ENCODE measurements at regions not wholly inside any gene's neighbourhood (a gene's known extent, or its start where the extent isn't known, plus 50 kb on each side); places are given as distances from the start of the nearest gene placed in this dataset.
"Not testable (repeated sequence)": the region's sequence is repeated elsewhere in the genome, so short reads cannot be mapped to it uniquely, and the experiment has no call there.

DNA sequence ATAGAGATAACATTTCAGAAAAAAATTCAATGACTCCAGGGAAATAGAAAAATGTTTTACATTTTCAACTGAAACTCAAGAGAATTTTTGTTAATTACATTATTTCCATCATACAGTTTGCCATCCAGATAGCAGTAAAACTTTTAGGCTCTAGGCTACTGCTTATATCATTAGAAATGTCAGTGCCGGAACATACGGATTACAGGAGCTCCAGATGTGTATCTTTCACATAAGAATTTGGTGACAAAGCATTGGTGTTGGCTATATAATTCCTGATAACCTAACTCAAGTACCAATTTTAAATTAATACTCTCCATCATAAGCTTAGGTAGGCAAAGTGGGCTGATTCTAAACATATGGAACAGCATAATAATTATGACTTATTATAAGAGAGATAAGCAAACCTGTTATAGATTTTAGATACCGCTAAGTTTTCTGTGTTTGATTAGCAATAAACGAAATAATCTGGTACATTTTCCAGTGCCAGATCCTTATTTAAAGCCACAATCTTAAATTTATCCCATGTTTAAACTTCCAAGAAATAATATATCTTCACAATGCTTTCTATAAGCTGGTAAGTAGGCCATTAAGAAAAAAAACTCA, 637.9 kb downstream of the NXPH1 start:
- Histone ChIP-seq H3K9ac (ENCODE audit: low read length) (no peak overlapping the region), H3K9me3 (ENCODE audit: insufficient read depth, low read length) (no peaks in the 10 kb centered on the region), H4K20me1 (ENCODE audit: low read depth, low read length) (no peaks in the 10 kb centered on the region), H3K79me2 (ENCODE audit: insufficient read depth, low read length) (no peaks in the 10 kb centered on the region), H3K4me2 (ENCODE audit: low read depth, low read length, poor library complexity, severe bottlenecking) (no peak overlapping the region), H3K27me3 (ENCODE audit: low read length) (no peaks in the 10 kb centered on the region), H3K4me3 (ENCODE audit: insufficient read depth, low read length, poor library complexity, severe bottlenecking) (no peak overlapping the region), H2AFZ (ENCODE audit: low read depth, low read length, severe bottlenecking) (no peak overlapping the region), H3K27ac (ENCODE audit: low read depth, low read length) (no peak overlapping the region), H3K36me3 (ENCODE audit: low read length) (no peaks in the 10 kb centered on the region), H3F3A (ENCODE audit: insufficient read depth) (no peaks in the 10 kb centered on the region), H3K9me2 (replicated peaks; ENCODE audit: insufficient read depth, low read length) (no peaks in the 10 kb centered on the region)
- TF ChIP-seq EZH2phosphoT487 (conservative IDR thresholded peaks at IDR 0.05; ENCODE audit: low read length), result no peak
- TF ChIP-seq, protein P1, sequence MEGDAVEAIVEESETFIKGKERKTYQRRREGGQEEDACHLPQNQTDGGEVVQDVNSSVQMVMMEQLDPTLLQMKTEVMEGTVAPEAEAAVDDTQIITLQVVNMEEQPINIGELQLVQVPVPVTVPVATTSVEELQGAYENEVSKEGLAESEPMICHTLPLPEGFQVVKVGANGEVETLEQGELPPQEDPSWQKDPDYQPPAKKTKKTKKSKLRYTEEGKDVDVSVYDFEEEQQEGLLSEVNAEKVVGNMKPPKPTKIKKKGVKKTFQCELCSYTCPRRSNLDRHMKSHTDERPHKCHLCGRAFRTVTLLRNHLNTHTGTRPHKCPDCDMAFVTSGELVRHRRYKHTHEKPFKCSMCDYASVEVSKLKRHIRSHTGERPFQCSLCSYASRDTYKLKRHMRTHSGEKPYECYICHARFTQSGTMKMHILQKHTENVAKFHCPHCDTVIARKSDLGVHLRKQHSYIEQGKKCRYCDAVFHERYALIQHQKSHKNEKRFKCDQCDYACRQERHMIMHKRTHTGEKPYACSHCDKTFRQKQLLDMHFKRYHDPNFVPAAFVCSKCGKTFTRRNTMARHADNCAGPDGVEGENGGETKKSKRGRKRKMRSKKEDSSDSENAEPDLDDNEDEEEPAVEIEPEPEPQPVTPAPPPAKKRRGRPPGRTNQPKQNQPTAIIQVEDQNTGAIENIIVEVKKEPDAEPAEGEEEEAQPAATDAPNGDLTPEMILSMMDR (IDR thresholded peaks at IDR 0.05; ENCODE audit: insufficient read depth, low read length, poor library complexity, severe bottlenecking), result no peak

DNA sequence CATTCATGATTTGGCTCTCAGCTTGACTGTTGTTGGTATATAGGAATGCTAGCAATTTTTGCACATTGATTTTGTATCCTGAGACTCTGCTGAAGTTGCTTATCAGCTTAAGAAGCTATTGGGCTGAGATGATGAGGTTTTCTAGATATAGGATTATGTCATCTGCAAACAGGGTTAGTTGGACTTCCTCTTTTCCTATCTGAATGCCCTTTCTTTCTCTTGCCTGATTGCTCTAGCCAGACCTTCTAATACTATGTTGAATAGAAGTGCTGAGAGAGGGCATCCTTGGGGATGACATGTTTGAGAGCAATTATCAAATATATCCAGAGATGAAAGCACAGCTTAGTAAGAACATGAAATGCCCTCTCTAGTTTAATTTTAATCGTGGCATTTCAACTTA, 642.4 kb downstream of the NXPH1 start:
- H3K27ac ChIP-seq (ENCODE audit: low read depth, low read length); H3F3A ChIP-seq (ENCODE audit: insufficient read depth): not testable (repeated sequence)

DNA sequence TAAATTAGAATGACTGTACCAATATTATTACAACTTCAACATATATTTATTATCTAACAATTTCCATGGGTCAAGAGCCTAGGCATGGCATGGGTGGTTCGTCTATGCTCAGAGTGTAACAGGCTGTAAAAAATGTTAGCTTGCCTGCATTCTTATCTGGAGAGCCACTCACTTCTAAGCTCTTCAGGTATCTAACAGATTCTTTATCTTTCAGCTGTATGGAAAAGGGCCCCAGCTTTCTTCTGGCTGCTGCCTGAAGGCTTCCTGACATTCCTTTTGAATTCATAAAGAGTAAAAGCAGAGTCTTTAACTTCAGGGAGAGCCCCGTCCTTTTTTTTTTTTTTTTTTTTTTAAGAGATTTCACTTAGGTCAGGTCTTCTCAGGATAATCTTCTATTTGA, 648.8 kb downstream of the NXPH1 start:
- no peaks in the 10 kb centered on the region for H3K9me3 ChIP-seq (ENCODE audit: insufficient read depth, low read length)
- no peak overlapping the region for H3K27ac ChIP-seq (ENCODE audit: low read depth, low read length)
- H3K27me3 ChIP-seq (ENCODE audit: low read length), result no peaks in the 10 kb centered on the region
- H3K4me2 ChIP-seq (ENCODE audit: low read depth, low read length, poor library complexity, severe bottlenecking), result no peak overlapping the region
- H3K36me3 ChIP-seq (ENCODE audit: low read length), result no peaks in the 10 kb centered on the region
- no peaks in the 10 kb centered on the region for H3F3A ChIP-seq (ENCODE audit: insufficient read depth)
- no peak overlapping the region for H3K9ac ChIP-seq (ENCODE audit: low read length)
- TF ChIP-seq EZH2phosphoT487 (conservative IDR thresholded peaks at IDR 0.05; ENCODE audit: low read length), result no peak
- TF ChIP-seq, protein P1 (IDR thresholded peaks at IDR 0.05; ENCODE audit: insufficient read depth, low read length, poor library complexity, severe bottlenecking), result no peak
- no peaks in the 10 kb centered on the region for H3K9me2 ChIP-seq (replicated peaks; ENCODE audit: insufficient read depth, low read length)
- no peak overlapping the region for H3K4me3 ChIP-seq (ENCODE audit: insufficient read depth, low read length, poor library complexity, severe bottlenecking)
- no peaks in the 10 kb centered on the region for H3K79me2 ChIP-seq (ENCODE audit: insufficient read depth, low read length)
- no peaks in the 10 kb centered on the region; the same call in 1 of the 2 replicates for H4K20me1 ChIP-seq (ENCODE audit: low read depth, low read length)
- no peak overlapping the region for H2AFZ ChIP-seq (ENCODE audit: low read depth, low read length, severe bottlenecking)

More for the DNA sequence above, 642.4 kb downstream of the NXPH1 start:
- not testable (repeated sequence) for H3K4me3 ChIP-seq (ENCODE audit: insufficient read depth, low read length, poor library complexity, severe bottlenecking); H4K20me1 ChIP-seq (ENCODE audit: low read depth, low read length); H2AFZ ChIP-seq (ENCODE audit: low read depth, low read length, severe bottlenecking); H3K79me2 ChIP-seq (ENCODE audit: insufficient read depth, low read length); H3K9me2 ChIP-seq (replicated peaks; ENCODE audit: insufficient read depth, low read length); H3K9me3 ChIP-seq (ENCODE audit: insufficient read depth, low read length); H3K27me3 ChIP-seq (ENCODE audit: low read length); H3K9ac ChIP-seq (ENCODE audit: low read length); H3K4me2 ChIP-seq (ENCODE audit: low read depth, low read length, poor library complexity, severe bottlenecking); H3K36me3 ChIP-seq (ENCODE audit: low read length)

DNA sequence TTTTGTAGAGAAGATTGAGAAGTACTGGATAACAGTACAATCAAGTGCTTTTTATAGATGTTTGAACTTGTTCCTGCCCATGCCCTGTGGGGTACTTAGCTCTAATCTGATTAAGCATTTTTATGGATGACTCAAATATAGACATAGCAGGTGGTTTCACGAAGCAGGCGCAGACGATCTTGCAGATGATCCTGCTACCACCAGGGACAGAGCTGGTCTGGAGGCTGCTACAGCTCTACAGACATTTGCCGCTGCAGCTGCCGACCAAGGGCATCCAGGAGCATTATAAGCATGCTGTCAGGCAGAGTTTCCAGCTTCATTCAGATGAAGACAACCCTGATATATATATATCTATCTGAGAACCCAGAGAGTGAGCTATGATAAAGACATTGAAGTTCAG, 650.4 kb downstream of the NXPH1 start:
- H3K79me2 ChIP-seq (ENCODE audit: insufficient read depth, low read length), result no peaks in the 10 kb centered on the region
- no peak overlapping the region for H3K4me3 ChIP-seq (ENCODE audit: insufficient read depth, low read length, poor library complexity, severe bottlenecking)
- H2AFZ ChIP-seq (ENCODE audit: low read depth, low read length, severe bottlenecking), result no peak overlapping the region
- H3K4me2 ChIP-seq (ENCODE audit: low read depth, low read length, poor library complexity, severe bottlenecking), result no peak overlapping the region
- no peak for TF ChIP-seq EZH2phosphoT487 (conservative IDR thresholded peaks at IDR 0.05; ENCODE audit: low read length)
- TF ChIP-seq, protein P1 (IDR thresholded peaks at IDR 0.05; ENCODE audit: insufficient read depth, low read length, poor library complexity, severe bottlenecking), result no peak
- H3K36me3 ChIP-seq (ENCODE audit: low read length), result no peaks in the 10 kb centered on the region
- H4K20me1 ChIP-seq (ENCODE audit: low read depth, low read length), result no peaks in the 10 kb centered on the region; the same call in 1 of the 2 replicates
- no peak overlapping the region for H3K9ac ChIP-seq (ENCODE audit: low read length)
- no peaks in the 10 kb centered on the region for H3K27me3 ChIP-seq (ENCODE audit: low read length)
- no peaks in the 10 kb centered on the region for H3F3A ChIP-seq (ENCODE audit: insufficient read depth)
- H3K9me2 ChIP-seq (replicated peaks; ENCODE audit: insufficient read depth, low read length), result no peaks in the 10 kb centered on the region
- H3K27ac ChIP-seq (ENCODE audit: low read depth, low read length), result no peak overlapping the region
- no peaks in the 10 kb centered on the region for H3K9me3 ChIP-seq (ENCODE audit: insufficient read depth, low read length)
